Lower leg skin (tissue), 4 donors: ENCODE measurements at regions not wholly inside any gene's neighbourhood (a gene's known extent, or its start where the extent isn't known, plus 50 kb on each side); places are given as distances from the start of the nearest gene placed in this dataset.
"Not testable (repeated sequence)": the region's sequence is repeated elsewhere in the genome, so short reads cannot be mapped to it uniquely, and the experiment has no call there.

Experiments used
- DNase-seq, 2 donors: peaks; one replicate each; pipeline ENCODE4 v3.0.0-alpha.2; 2019; ENCODE audit warnings: low spot score in 2 of 2
- H3K4me3 ChIP-seq: fragments of 200-600 bp; sonication (generic); 2 replicates; pipeline ENCODE4 v1.5.1; 2017; ENCODE audit warnings: mild to moderate bottlenecking, low read depth; ENCODE audit not compliant: poor library complexity, severe bottlenecking
- CTCF ChIP-seq, 3 donors: fragments of 450-650 bp; IDR thresholded peaks; one replicate each; pipeline ENCODE4 v1.5.1; 2016; ENCODE audit warnings: antibody characterized with exemption in 3 of 3, mild to moderate bottlenecking in 3 of 3, moderate library complexity in 2 of 3
- POLR2A ChIP-seq, 2 donors: fragments of 450-650 bp; IDR thresholded peaks; one replicate each; pipeline ENCODE4 v1.6.1; 2016 to 2017; ENCODE audit warnings: antibody characterized with exemption in 2 of 2, mild to moderate bottlenecking in 1 of 2, moderate library complexity in 1 of 2
- WGBS, 2 donors: methylation state at CpG; one replicate each; pipeline ENCODE4 v1.1.5; 2018; 5-methylcytosine and 5-hydroxymethylcytosine counted together
- intact Hi-C: fragments of 100-400 bp; cut with DNase I; formaldehyde crosslinking; loops from one replicate; pipeline ENCODE4 v1.15.0; 2023; ENCODE audit warnings: low total_unique reads

DNA sequence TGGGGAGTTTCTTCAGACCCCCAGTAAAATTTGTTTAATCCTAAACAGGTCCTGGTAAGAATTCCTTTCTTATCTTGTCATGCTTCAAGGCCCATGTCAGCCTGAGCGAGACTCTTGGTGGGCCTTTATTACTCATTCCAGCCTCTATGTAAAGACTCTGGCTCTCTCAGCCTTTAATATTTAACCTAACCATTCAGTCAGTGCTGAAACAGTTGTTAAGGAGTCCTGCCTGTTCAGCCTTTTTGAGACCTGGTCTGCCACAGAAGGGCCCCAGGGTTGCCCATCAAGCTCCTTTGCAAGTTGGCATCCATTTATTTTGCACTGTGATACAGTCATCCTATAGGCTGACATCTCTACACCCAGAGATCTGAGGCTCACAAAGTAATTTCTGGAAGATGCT is 107.7 kb upstream of the VANGL1 start:
- TF ChIP-seq POLR2A (IDR thresholded peaks at IDR 0.05): no peak
- no peak for TF ChIP-seq CTCF (IDR thresholded peaks at IDR 0.05)
- intact Hi-C loops: no loop called here
- WGBS, 2 donors: 100% methylated on average over 1 of the region's 1 CpG
- no peak for DNase-seq
- no peak overlapping the region for H3K4me3 ChIP-seq

DNA sequence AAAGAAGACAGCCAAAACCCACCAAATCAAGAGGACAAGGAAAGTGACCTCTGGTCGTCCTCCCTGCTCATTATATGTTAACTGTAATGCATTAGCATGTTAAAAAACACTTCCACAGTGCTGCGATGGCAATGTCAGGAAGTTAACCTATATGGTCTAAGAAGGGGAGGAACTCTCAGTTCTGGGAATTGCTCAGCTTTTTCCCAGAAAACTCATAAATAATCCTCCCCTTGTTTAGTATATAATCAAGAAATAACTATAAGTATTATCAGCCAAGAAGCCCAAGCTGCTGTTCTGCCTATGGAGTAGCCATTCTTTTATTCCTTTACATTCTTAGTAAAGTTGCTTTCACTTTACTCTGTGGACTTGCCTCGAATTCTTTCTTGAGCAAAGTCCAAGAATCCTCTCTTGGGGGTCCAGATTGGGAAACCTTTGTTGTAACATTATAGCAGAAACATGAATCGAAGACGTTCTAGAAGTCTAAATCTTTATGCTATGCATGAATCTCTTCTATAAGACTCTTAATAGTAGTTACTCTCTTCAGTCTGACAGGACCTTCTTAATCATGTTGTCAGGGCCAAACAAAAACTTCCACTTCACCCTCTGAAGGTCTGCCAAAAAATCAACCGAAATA is 110.0 kb upstream of the VANGL1 start:
- intact Hi-C loops: no loop called here
- no peak for DNase-seq
- WGBS, 2 donors: 49 to 53% methylated on average over 6 of the region's 6 CpGs
- TF ChIP-seq CTCF (IDR thresholded peaks at IDR 0.05): no peak
- TF ChIP-seq POLR2A (IDR thresholded peaks at IDR 0.05): no peak
- H3K4me3 ChIP-seq: no peak overlapping the region

GRCh38 chr1:115530407-115530806 is 111.4 kb upstream of the VANGL1 start:
- intact Hi-C loops: no loop called here
- 59 to 67% methylated on average over 1 of the region's 1 CpG for WGBS, 2 donors
- DNase-seq: no peak
- TF ChIP-seq CTCF (IDR thresholded peaks at IDR 0.05): no peak
- no peak overlapping the region for H3K4me3 ChIP-seq

- H3K4me3 ChIP-seq: no peak overlapping the region
- DNase-seq: no peak
- no peak for TF ChIP-seq POLR2A (IDR thresholded peaks at IDR 0.05)
- intact Hi-C loops: no loop called here
- WGBS, 2 donors: 86 to 89% methylated on average over 2 of the region's 2 CpGs
Measured at GRCh38 chr1:115529216-115529897, 112.4 kb upstream of the VANGL1 start.

DNA sequence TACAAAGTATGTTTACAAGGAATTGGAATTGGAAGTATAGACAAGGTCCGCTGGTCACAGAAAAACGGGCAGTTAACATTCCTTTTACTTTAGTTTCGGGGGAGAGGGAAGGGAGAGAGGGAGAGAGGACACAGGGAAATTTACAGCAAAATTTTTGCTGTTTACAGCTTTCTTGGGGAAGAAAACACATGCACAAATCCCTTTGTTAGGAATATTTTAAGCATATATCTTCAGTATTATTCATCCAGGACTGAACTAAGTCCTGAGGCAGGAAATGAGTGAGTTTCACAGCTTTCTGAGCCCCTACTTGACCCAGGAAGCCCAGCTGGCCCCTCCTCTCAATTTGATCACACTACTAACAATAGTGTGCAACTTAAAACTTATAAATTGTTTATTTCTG is 113.4 kb upstream of the VANGL1 start:
- 74 to 83% methylated on average over 3 of the region's 3 CpGs for WGBS, 2 donors

DNA sequence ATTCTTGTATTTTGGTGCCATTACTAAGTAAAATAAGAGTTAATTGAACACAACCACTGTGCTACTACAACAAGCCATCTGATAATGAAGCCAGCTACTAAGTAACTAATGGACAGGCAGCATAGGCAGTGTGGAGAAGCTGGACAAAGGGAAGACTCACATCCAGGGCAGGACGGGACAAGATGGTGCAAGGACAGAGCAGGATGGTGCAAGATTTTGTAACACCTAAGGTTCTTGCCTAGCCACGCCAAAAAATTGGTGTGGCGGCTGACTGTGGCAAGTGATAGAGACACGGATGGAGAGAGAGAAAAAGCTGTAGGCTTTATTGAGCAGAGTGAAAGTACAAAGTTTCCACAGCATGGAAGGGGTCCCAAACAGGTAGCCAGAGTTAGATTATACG is 114.0 kb upstream of the VANGL1 start:
- DNase-seq: no peak
- intact Hi-C loops: no loop called here
- TF ChIP-seq POLR2A (IDR thresholded peaks at IDR 0.05): no peak
- no peak for TF ChIP-seq CTCF (IDR thresholded peaks at IDR 0.05)
- 49 to 66% methylated on average over 5 of the region's 5 CpGs for WGBS, 2 donors
- no peak overlapping the region for H3K4me3 ChIP-seq

More for the DNA sequence above, 113.4 kb upstream of the VANGL1 start:
- intact Hi-C loops, DNase-seq, H3K4me3 ChIP-seq: not testable (repeated sequence)

GRCh38 chr1:115526900-115527299 is 114.9 kb upstream of the VANGL1 start:
- no peak for TF ChIP-seq POLR2A (IDR thresholded peaks at IDR 0.05)
- no peak for TF ChIP-seq CTCF (IDR thresholded peaks at IDR 0.05)
- intact Hi-C loops: no loop called here
- H3K4me3 ChIP-seq: no peak overlapping the region
- DNase-seq: no peak
